ENCODE measurements at regions not wholly inside any gene's neighbourhood (a gene's known extent, or its start where the extent isn't known, plus 50 kb on each side); places are given as distances from the start of the nearest gene placed in this dataset.

DNA sequence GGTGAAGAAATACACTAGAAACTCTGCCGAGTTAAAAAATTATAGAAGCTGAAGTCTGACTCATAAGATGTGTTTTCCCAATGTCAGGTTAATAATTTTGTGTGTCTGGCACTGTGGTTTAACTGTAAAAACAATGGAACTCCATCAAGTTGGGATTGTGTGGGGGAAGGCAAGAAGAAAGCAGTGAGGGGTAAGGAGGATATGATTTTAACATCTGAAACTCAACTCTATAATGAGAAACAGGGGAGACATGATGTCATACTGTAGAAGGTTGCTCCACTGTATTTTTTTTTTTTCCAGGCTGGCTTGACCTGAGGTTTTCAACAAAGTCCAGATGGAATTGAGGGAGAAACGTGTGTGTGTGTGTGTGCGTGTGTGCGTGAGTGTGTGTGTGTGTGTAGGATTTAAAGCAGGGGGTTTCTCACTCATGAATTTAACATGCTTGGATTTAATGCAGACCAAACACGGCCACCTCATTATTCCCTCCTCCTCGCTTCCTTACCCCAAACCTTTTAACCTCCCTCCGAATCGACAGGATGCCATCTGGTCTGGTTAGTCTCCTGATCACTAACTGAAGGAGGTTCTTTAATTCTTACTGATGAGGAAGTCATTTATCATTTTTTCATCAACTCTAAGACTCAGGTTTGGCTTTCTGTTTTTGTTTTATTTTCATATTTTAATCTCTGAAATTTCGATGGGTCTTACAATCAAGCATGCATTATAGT is 140.2 kb upstream of the LPAR1 start:
- Histone ChIP-seq H3K36me3 (no peaks in the 10 kb centered on the region), H3K27ac (no peak overlapping the region), H3K4me3 (no peak overlapping the region), H3K27me3 (no peaks in the 10 kb centered on the region), H3K9me3 (no peaks in the 10 kb centered on the region), H3K4me1 (no peaks in the 10 kb centered on the region)
- intact Hi-C loops (cut with DNase I), result no loop called here
- DNase-seq (ENCODE audit: low spot score in 2 of 2), result no peak
- TF ChIP-seq, protein P1, sequence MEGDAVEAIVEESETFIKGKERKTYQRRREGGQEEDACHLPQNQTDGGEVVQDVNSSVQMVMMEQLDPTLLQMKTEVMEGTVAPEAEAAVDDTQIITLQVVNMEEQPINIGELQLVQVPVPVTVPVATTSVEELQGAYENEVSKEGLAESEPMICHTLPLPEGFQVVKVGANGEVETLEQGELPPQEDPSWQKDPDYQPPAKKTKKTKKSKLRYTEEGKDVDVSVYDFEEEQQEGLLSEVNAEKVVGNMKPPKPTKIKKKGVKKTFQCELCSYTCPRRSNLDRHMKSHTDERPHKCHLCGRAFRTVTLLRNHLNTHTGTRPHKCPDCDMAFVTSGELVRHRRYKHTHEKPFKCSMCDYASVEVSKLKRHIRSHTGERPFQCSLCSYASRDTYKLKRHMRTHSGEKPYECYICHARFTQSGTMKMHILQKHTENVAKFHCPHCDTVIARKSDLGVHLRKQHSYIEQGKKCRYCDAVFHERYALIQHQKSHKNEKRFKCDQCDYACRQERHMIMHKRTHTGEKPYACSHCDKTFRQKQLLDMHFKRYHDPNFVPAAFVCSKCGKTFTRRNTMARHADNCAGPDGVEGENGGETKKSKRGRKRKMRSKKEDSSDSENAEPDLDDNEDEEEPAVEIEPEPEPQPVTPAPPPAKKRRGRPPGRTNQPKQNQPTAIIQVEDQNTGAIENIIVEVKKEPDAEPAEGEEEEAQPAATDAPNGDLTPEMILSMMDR (IDR thresholded peaks at IDR 0.05), result no peak

- intact Hi-C loops (cut with DNase I), result no loop called here
- Histone ChIP-seq H3K9me3 (no peaks in the 10 kb centered on the region), H3K4me3 (no peak overlapping the region), H3K27ac (no peak overlapping the region), H3K36me3 (no peaks in the 10 kb centered on the region), H3K4me1 (no peaks in the 10 kb centered on the region), H3K27me3 (no peaks in the 10 kb centered on the region)
- TF ChIP-seq, protein P1 (IDR thresholded peaks at IDR 0.05), result no peak
- DNase-seq (ENCODE audit: low spot score in 2 of 2), result no peak
Measured at GRCh38 chr9:111176511-111176910, 138.2 kb upstream of the LPAR1 start.

GRCh38 chr9:111175350-111175749 is 137.1 kb upstream of the LPAR1 start:
- Histone ChIP-seq H3K27ac (no peak overlapping the region), H3K9me3 (no peaks in the 10 kb centered on the region), H3K36me3 (no peaks in the 10 kb centered on the region), H3K4me1 (no peaks in the 10 kb centered on the region), H3K4me3 (no peak overlapping the region), H3K27me3 (no peaks in the 10 kb centered on the region)
- intact Hi-C loops (cut with DNase I), result no loop called here
- TF ChIP-seq, protein P1 (IDR thresholded peaks at IDR 0.05), result no peak
- DNase-seq (ENCODE audit: low spot score in 2 of 2), result no peak

GRCh38 chr9:111167341-111167740 is 129.1 kb upstream of the LPAR1 start:
- no peak overlapping the region for H3K27ac ChIP-seq
- H3K36me3 ChIP-seq, result no peaks in the 10 kb centered on the region
- H3K4me3 ChIP-seq, result no peak overlapping the region
- no peak for DNase-seq (ENCODE audit: low spot score in 2 of 2)
- H3K27me3 ChIP-seq, result no peaks in the 10 kb centered on the region
- H3K4me1 ChIP-seq, result no peaks in the 10 kb centered on the region
- intact Hi-C loops (cut with DNase I), result no loop called here
- peaks cover 4 to 6% of the 10 kb centered on the region in 2 donors for H3K9me3 ChIP-seq
- TF ChIP-seq, protein P1 (IDR thresholded peaks at IDR 0.05), result no peak

GRCh38 chr9:111163716-111164389 is 125.6 kb upstream of the LPAR1 start:
- Histone ChIP-seq H3K9me3 (peaks cover 4 to 6% of the 10 kb centered on the region in 2 donors), H3K36me3 (no peaks in the 10 kb centered on the region), H3K4me3 (no peak overlapping the region), H3K27me3 (no peaks in the 10 kb centered on the region), H3K27ac (peak overlapping the region in 1 of 2 donors; percentile 22), H3K4me1 (no peaks in the 10 kb centered on the region)
- TF ChIP-seq, protein P1 (IDR thresholded peaks at IDR 0.05), result no peak
- intact Hi-C loops (cut with DNase I), result no loop called here
- DNase-seq (ENCODE audit: low spot score in 2 of 2), result no peak

Measured in ascending aorta (tissue), 2 donors.